ENCODE measurements at regions not wholly inside any gene's neighbourhood (a gene's known extent, or its start where the extent isn't known, plus 50 kb on each side); places are given as distances from the start of the nearest gene placed in this dataset.

GRCh38 chr18:1481577-1481976 is 576.9 kb downstream of the ADCYAP1 start:
- no peak for TF ChIP-seq ISL1 (CRISPR knock-in tag; IDR thresholded peaks at IDR 0.05)
- ATAC-seq, result no peak

DNA sequence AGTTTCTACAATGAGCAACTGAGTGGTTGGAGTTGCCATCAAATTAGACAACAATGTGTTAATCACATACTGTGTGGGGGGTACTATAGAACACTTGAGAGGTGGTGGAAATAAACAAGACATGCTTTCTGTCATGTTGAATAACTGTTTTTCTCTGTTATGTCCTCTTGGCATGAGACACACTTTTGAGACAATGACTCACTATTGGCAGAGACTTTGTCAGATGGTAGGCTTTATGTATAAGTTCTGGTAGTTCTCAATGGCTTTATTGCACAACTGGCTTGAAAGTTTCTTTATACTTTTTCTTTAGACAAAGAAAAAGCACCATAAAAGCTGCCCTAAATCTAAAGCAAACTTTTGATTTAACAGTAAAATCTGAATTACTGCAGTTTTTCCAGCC is 578.7 kb downstream of the ADCYAP1 start:
- ATAC-seq, result no peak
- TF ChIP-seq SNAI2 (CRISPR knock-in tag; IDR thresholded peaks at IDR 0.05) (no peak), ZFP3 (CRISPR knock-in tag; IDR thresholded peaks at IDR 0.05) (no peak)

DNA sequence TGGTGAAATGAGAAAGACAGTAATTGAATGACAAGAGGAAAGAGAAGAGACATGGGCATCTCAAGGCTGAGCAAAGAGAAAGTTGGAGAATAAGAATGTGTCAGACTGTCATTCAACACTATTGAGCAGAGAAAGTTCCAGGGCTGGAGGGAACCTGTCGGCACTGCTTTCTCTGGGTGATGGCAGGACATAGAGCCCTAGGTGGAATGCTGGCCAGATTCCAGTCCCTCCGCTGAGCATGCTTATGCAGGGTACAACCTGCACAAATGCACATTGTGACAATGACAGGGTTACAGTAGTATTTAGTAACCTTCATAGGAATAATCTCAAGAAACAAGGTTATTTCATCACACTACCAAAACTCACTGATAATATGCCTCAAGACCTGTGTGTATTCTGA is 582.8 kb downstream of the ADCYAP1 start:
- no peak for ATAC-seq
- TF ChIP-seq GLIS3 (CRISPR knock-in tag; IDR thresholded peaks at IDR 0.05) (no peak), PATZ1 (CRISPR knock-in tag; IDR thresholded peaks at IDR 0.05; ENCODE audit: borderline replicate concordance) (no peak), ZFP30 (CRISPR knock-in tag; IDR thresholded peaks at IDR 0.05) (no peak), RARB (CRISPR knock-in tag; IDR thresholded peaks at IDR 0.05) (no peak), ZNF8 (CRISPR knock-in tag; IDR thresholded peaks at IDR 0.05) (no peak), ARNTL (CRISPR knock-in tag; IDR thresholded peaks at IDR 0.05; ENCODE audit: borderline replicate concordance, low read depth) (no peak), CREB5 (CRISPR knock-in tag; IDR thresholded peaks at IDR 0.05; ENCODE audit: low read depth) (no peak), TOX (CRISPR knock-in tag; IDR thresholded peaks at IDR 0.05; ENCODE audit: borderline replicate concordance) (no peak), PPARA (CRISPR knock-in tag; IDR thresholded peaks at IDR 0.05; ENCODE audit: borderline replicate concordance) (no peak), ESRRG (CRISPR knock-in tag; IDR thresholded peaks at IDR 0.05) (no peak), ZNF565 (CRISPR knock-in tag; conservative IDR thresholded peaks at IDR 0.05; ENCODE audit: low read depth) (no peak), BACH2 (CRISPR knock-in tag; IDR thresholded peaks at IDR 0.05; ENCODE audit: borderline replicate concordance) (no peak), SNAI2 (CRISPR knock-in tag; IDR thresholded peaks at IDR 0.05) (no peak), ZNF70 (CRISPR knock-in tag; IDR thresholded peaks at IDR 0.05) (no peak), OSR1 (CRISPR knock-in tag; IDR thresholded peaks at IDR 0.05) (no peak), TCF4 (CRISPR knock-in tag; IDR thresholded peaks at IDR 0.05; ENCODE audit: borderline replicate concordance) (no peak), CSDC2 (CRISPR knock-in tag; IDR thresholded peaks at IDR 0.05) (no peak), ZFP3 (CRISPR knock-in tag; IDR thresholded peaks at IDR 0.05) (no peak)

GRCh38 chr18:1488394-1488793 is 583.7 kb downstream of the ADCYAP1 start:
- TF ChIP-seq OSR1 (CRISPR knock-in tag; IDR thresholded peaks at IDR 0.05), result no peak
- no peak for TF ChIP-seq ZC3H10 (CRISPR knock-in tag; IDR thresholded peaks at IDR 0.05)
- no peak for TF ChIP-seq CREB5 (CRISPR knock-in tag; IDR thresholded peaks at IDR 0.05; ENCODE audit: low read depth)
- TF ChIP-seq CSDC2 (CRISPR knock-in tag; IDR thresholded peaks at IDR 0.05), result no peak
- TF ChIP-seq, protein P1, sequence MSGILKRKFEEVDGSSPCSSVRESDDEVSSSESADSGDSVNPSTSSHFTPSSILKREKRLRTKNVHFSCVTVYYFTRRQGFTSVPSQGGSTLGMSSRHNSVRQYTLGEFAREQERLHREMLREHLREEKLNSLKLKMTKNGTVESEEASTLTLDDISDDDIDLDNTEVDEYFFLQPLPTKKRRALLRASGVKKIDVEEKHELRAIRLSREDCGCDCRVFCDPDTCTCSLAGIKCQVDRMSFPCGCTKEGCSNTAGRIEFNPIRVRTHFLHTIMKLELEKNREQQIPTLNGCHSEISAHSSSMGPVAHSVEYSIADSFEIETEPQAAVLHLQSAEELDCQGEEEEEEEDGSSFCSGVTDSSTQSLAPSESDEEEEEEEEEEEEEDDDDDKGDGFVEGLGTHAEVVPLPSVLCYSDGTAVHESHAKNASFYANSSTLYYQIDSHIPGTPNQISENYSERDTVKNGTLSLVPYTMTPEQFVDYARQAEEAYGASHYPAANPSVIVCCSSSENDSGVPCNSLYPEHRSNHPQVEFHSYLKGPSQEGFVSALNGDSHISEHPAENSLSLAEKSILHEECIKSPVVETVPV (CRISPR knock-in tag; IDR thresholded peaks at IDR 0.05), result no peak
- TF ChIP-seq TOX (CRISPR knock-in tag; IDR thresholded peaks at IDR 0.05; ENCODE audit: borderline replicate concordance), result no peak
- no peak for TF ChIP-seq TSHZ2 (CRISPR knock-in tag; IDR thresholded peaks at IDR 0.05)
- TF ChIP-seq POU6F1 (CRISPR knock-in tag; IDR thresholded peaks at IDR 0.05; ENCODE audit: borderline replicate concordance, low read depth), result no peak
- TF ChIP-seq ZNF70 (CRISPR knock-in tag; IDR thresholded peaks at IDR 0.05), result no peak
- no peak for TF ChIP-seq BACH2 (CRISPR knock-in tag; IDR thresholded peaks at IDR 0.05; ENCODE audit: borderline replicate concordance)
- no peak for TF ChIP-seq ZNF8 (CRISPR knock-in tag; IDR thresholded peaks at IDR 0.05)
- no peak for TF ChIP-seq PATZ1 (CRISPR knock-in tag; IDR thresholded peaks at IDR 0.05; ENCODE audit: borderline replicate concordance)
- no peak for TF ChIP-seq PPARA (CRISPR knock-in tag; IDR thresholded peaks at IDR 0.05; ENCODE audit: borderline replicate concordance)
- no peak for TF ChIP-seq TCF4 (CRISPR knock-in tag; IDR thresholded peaks at IDR 0.05; ENCODE audit: borderline replicate concordance)
- no peak for TF ChIP-seq GLIS3 (CRISPR knock-in tag; IDR thresholded peaks at IDR 0.05)
- no peak for TF ChIP-seq RARB (CRISPR knock-in tag; IDR thresholded peaks at IDR 0.05)
- no peak for TF ChIP-seq ISL1 (CRISPR knock-in tag; IDR thresholded peaks at IDR 0.05)
- no peak for ATAC-seq

Data from SK-N-SH treated with all-trans-retinoic acid at 6 μM for 48 hours (cell line).